ENCODE measurements at regions not wholly inside any gene's neighbourhood (a gene's known extent, or its start where the extent isn't known, plus 50 kb on each side); places are given as distances from the start of the nearest gene placed in this dataset.

DNA sequence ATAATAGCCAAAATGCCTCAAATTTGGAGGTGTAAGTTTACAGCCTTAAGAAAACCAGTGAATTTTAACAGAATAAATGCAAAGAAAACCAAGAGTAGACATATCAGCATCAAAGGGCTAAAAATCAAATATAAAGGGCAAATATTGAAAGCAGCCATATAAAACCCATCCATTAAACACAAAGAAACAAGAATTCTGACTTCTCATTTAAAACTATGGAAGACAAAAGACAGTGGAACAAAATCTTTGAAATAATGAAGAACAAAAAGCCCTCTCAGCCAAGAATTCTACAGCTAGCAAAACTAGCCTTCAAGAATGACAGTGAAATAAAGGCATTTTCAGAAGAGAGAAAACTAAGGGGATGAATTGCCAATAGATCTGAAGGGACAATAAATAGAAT lies 91.3 kb upstream of the FST start:
- TF ChIP-seq, protein P1, sequence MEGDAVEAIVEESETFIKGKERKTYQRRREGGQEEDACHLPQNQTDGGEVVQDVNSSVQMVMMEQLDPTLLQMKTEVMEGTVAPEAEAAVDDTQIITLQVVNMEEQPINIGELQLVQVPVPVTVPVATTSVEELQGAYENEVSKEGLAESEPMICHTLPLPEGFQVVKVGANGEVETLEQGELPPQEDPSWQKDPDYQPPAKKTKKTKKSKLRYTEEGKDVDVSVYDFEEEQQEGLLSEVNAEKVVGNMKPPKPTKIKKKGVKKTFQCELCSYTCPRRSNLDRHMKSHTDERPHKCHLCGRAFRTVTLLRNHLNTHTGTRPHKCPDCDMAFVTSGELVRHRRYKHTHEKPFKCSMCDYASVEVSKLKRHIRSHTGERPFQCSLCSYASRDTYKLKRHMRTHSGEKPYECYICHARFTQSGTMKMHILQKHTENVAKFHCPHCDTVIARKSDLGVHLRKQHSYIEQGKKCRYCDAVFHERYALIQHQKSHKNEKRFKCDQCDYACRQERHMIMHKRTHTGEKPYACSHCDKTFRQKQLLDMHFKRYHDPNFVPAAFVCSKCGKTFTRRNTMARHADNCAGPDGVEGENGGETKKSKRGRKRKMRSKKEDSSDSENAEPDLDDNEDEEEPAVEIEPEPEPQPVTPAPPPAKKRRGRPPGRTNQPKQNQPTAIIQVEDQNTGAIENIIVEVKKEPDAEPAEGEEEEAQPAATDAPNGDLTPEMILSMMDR (IDR thresholded peaks at IDR 0.05): no peak
- TF ChIP-seq ZFX (IDR thresholded peaks at IDR 0.05; ENCODE audit: borderline replicate concordance): no peak
